ENCODE measurements at regions not wholly inside any gene's neighbourhood (a gene's known extent, or its start where the extent isn't known, plus 50 kb on each side); places are given as distances from the start of the nearest gene placed in this dataset.

GRCh38 chr7:19930051-19930450 is 156.6 kb upstream of the TMEM196 start:
- Histone ChIP-seq H3K4me2 (ENCODE audit: insufficient read depth, insufficient read length, low read length) (no peak overlapping the region), H3K23ac (ENCODE audit: insufficient read length, low read depth, low read length) (no peak overlapping the region), H3K14ac (ENCODE audit: insufficient read depth, low read length) (no peak overlapping the region), H3K4me1 (ENCODE audit: insufficient read depth, low read length) (no peaks in the 10 kb centered on the region), H3K18ac (ENCODE audit: insufficient read length, low read depth, low read length) (no peak overlapping the region), H4K91ac (ENCODE audit: insufficient read length, low read depth, low read length) (no peak overlapping the region), H2BK120ac (ENCODE audit: low read depth, low read length, poor library complexity, severe bottlenecking) (no peak overlapping the region), H3K23me2 (ENCODE audit: insufficient read length, low read depth, low read length, poor library complexity, severe bottlenecking) (no peaks in the 10 kb centered on the region), H3K56ac (ENCODE audit: insufficient read length, low read depth, low read length) (no peak overlapping the region), H2AFZ (ENCODE audit: low read length) (no peak overlapping the region), H2AK5ac (ENCODE audit: insufficient read length, low read length) (no peak overlapping the region), H2BK20ac (ENCODE audit: low read depth, low read length, poor library complexity, severe bottlenecking) (no peak overlapping the region), H3K79me1 (ENCODE audit: insufficient read depth, low read depth, low read length, poor library complexity, severe bottlenecking) (no peaks in the 10 kb centered on the region), H3K79me2 (ENCODE audit: insufficient read depth, low read length) (no peaks in the 10 kb centered on the region), H4K5ac (ENCODE audit: insufficient read length, low read depth, low read length) (no peak overlapping the region), H2BK15ac (ENCODE audit: low read depth, low read length) (no peak overlapping the region), H3K9ac (ENCODE audit: extremely low read depth, insufficient read length, low read length) (no peak overlapping the region), H3K9me3 (ENCODE audit: control insufficient read depth, low read depth, low read length) (no peaks in the 10 kb centered on the region), H3K27ac (ENCODE audit: insufficient read length, low read depth, low read length) (no peak overlapping the region), H3K27me3 (ENCODE audit: insufficient read depth, low read length) (no peaks in the 10 kb centered on the region), H3T11ph (ENCODE audit: low read length) (no peak overlapping the region), H3K4ac (ENCODE audit: low read depth, low read length) (no peak overlapping the region), H2BK12ac (ENCODE audit: insufficient read length, low read depth, low read length) (no peak overlapping the region), H4K20me1 (ENCODE audit: control insufficient read depth, insufficient read depth, insufficient read length) (no peaks in the 10 kb centered on the region), H4K8ac (replicated peaks; ENCODE audit: insufficient read length, low read depth, low read length) (no peak overlapping the region), H2BK5ac (ENCODE audit: insufficient read length, low read length) (no peak overlapping the region)
- no CpG with 5 or more reads among the region's 1 CpG for WGBS (ENCODE audit: extremely low coverage, insufficient read length, low lambda C conversion rate)
- no peak for DNase-seq
- Mint-ChIP-seq H3K36me3 (ENCODE audit: insufficient read depth in 1 of 3, low read depth in 3 of 3) (peaks cover 0 to 4% (median 0%) of the 10 kb centered on the region in 3 experiments; a peak in 1 of 7 replicates), H3K27ac (no peak overlapping the region), H3K9me3 (no peaks in the 10 kb centered on the region; a peak in 2 of 5 replicates), H3K4me3 (no peak overlapping the region), H3K27me3 (ENCODE audit: low read depth) (no peaks in the 10 kb centered on the region), H3K4me1 (no peaks in the 10 kb centered on the region)
- TF ChIP-seq, protein P1, sequence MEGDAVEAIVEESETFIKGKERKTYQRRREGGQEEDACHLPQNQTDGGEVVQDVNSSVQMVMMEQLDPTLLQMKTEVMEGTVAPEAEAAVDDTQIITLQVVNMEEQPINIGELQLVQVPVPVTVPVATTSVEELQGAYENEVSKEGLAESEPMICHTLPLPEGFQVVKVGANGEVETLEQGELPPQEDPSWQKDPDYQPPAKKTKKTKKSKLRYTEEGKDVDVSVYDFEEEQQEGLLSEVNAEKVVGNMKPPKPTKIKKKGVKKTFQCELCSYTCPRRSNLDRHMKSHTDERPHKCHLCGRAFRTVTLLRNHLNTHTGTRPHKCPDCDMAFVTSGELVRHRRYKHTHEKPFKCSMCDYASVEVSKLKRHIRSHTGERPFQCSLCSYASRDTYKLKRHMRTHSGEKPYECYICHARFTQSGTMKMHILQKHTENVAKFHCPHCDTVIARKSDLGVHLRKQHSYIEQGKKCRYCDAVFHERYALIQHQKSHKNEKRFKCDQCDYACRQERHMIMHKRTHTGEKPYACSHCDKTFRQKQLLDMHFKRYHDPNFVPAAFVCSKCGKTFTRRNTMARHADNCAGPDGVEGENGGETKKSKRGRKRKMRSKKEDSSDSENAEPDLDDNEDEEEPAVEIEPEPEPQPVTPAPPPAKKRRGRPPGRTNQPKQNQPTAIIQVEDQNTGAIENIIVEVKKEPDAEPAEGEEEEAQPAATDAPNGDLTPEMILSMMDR (conservative IDR thresholded peaks at IDR 0.05), result no peak
